KMS-11 (cell line): ENCODE measurements at regions not wholly inside any gene's neighbourhood (a gene's known extent, or its start where the extent isn't known, plus 50 kb on each side); places are given as distances from the start of the nearest gene placed in this dataset.

Source experiments
- H2AFZ ChIP-seq: fragments of 200-600 bp; sonication (generic); 2 replicates; pipeline ENCODE4 v1.6.1; 2016; ENCODE audit warnings: antibody characterized with exemption, mixed run types, low read depth
- H3K27ac ChIP-seq: fragments of 200-600 bp; sonication (generic); 2 replicates; pipeline ENCODE4 v1.6.1; 2016; ENCODE audit warnings: mild to moderate bottlenecking, mixed run types
- H3K27me3 ChIP-seq: fragments of 200-600 bp; sonication (generic); 2 replicates; pipeline ENCODE4 v1.6.1; 2017; ENCODE audit warnings: mild to moderate bottlenecking, low read depth, mixed run types, moderate library complexity; ENCODE audit not compliant: insufficient read depth
- H3K36me3 ChIP-seq: fragments of 200-600 bp; sonication (generic); 2 replicates; pipeline ENCODE4 v1.6.1; 2017; ENCODE audit warnings: mild to moderate bottlenecking, mixed run types; ENCODE audit not compliant: insufficient read depth
- H3K4me1 ChIP-seq: fragments of 200-600 bp; sonication (generic); 2 replicates; pipeline ENCODE4 v1.6.1; 2016; ENCODE audit warnings: mild to moderate bottlenecking, low read depth, mixed run types; ENCODE audit not compliant: poor library complexity, severe bottlenecking
- H3K4me2 ChIP-seq: fragments of 200-600 bp; sonication (generic); 2 replicates; pipeline ENCODE4 v1.7.0; 2016; ENCODE audit warnings: mild to moderate bottlenecking, mixed run types
- H3K4me3 ChIP-seq: fragments of 200-600 bp; sonication (generic); IDR thresholded peaks from 2 replicates; pipeline ENCODE4 v1.6.1; 2017; ENCODE audit warnings: low read depth, low read length, mixed read lengths; ENCODE audit not compliant: insufficient read depth
- H3K79me2 ChIP-seq: fragments of 200-600 bp; sonication (generic); 2 replicates; pipeline ENCODE4 v1.6.1; 2016; ENCODE audit warnings: low read depth, mixed run types; ENCODE audit not compliant: insufficient read depth
- H3K9ac ChIP-seq: fragments of 200-600 bp; sonication (generic); 2 replicates; pipeline ENCODE4 v1.6.1; 2016; ENCODE audit warnings: mild to moderate bottlenecking, mixed run types
- H4K20me1 ChIP-seq: fragments of 200-600 bp; sonication (generic); 2 replicates; pipeline ENCODE4 v1.6.1; 2016; ENCODE audit warnings: mild to moderate bottlenecking, mixed run types; ENCODE audit not compliant: insufficient read depth
- CTCF ChIP-seq: fragments of 200-600 bp; sonication (generic); conservative IDR thresholded peaks from 2 replicates; pipeline ENCODE4 v1.6.1; 2017; ENCODE audit warnings: low read depth, mild to moderate bottlenecking, antibody characterized with exemption, low read length, moderate library complexity, mixed read lengths

- no peak overlapping the region for H3K27ac ChIP-seq
- H4K20me1 ChIP-seq, result no peaks in the 10 kb centered on the region
- no peak overlapping the region for H2AFZ ChIP-seq
- no peak overlapping the region for H3K4me3 ChIP-seq
- H3K4me2 ChIP-seq, result no peak overlapping the region
- H3K9ac ChIP-seq, result no peak overlapping the region
- H3K4me1 ChIP-seq, result no peaks in the 10 kb centered on the region
- H3K36me3 ChIP-seq, result no peaks in the 10 kb centered on the region
- no peaks in the 10 kb centered on the region for H3K27me3 ChIP-seq
- no peaks in the 10 kb centered on the region for H3K79me2 ChIP-seq
- TF ChIP-seq CTCF, result no peak
These were observed 153.9 kb upstream of the TIAM1 start for GRCh38 chr21:31497914-31498313.

- H3K36me3 ChIP-seq, result no peaks in the 10 kb centered on the region
- H3K4me3 ChIP-seq, result no peak overlapping the region
- H2AFZ ChIP-seq, result no peak overlapping the region
- no peak overlapping the region for H3K27ac ChIP-seq
- H3K27me3 ChIP-seq, result no peaks in the 10 kb centered on the region
- H3K4me2 ChIP-seq, result no peak overlapping the region
- no peaks in the 10 kb centered on the region for H3K4me1 ChIP-seq
- H3K9ac ChIP-seq, result no peak overlapping the region
- H3K79me2 ChIP-seq, result no peaks in the 10 kb centered on the region
- H4K20me1 ChIP-seq, result no peaks in the 10 kb centered on the region
- no peak for TF ChIP-seq CTCF
These were observed 149.4 kb upstream of the TIAM1 start for GRCh38 chr21:31493350-31493880.

DNA sequence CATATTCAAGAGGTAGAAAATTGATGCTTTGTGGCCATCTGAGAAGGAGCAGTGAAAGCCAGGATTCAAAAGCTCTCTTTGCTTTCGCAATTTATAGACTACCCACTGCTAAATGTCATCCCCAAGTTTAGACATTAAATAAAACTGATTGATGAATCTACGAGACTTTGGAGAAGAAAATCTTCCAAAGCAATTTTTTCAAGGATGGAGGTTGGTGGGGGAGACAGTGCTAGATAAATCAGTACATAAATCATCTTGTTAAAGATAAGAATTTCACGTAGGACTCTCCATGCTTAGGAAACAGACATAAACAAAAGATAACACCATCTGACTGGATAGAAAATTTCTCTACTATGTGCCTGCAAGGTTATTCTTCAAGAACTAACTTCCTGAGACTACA is 147.6 kb upstream of the TIAM1 start:
- no peak for TF ChIP-seq CTCF
- Histone ChIP-seq H3K4me1 (no peaks in the 10 kb centered on the region), H3K4me3 (no peak overlapping the region), H3K27ac (no peak overlapping the region), H3K36me3 (no peaks in the 10 kb centered on the region), H2AFZ (no peak overlapping the region), H4K20me1 (no peaks in the 10 kb centered on the region), H3K4me2 (no peak overlapping the region), H3K27me3 (no peaks in the 10 kb centered on the region), H3K9ac (no peak overlapping the region), H3K79me2 (no peaks in the 10 kb centered on the region)

GRCh38 chr21:31490443-31490842 is 146.4 kb upstream of the TIAM1 start:
- H2AFZ ChIP-seq, result no peak overlapping the region
- no peaks in the 10 kb centered on the region for H3K36me3 ChIP-seq
- H3K4me3 ChIP-seq, result no peak overlapping the region
- no peak for TF ChIP-seq CTCF
- no peaks in the 10 kb centered on the region for H3K27me3 ChIP-seq
- no peaks in the 10 kb centered on the region for H4K20me1 ChIP-seq
- H3K9ac ChIP-seq, result no peak overlapping the region
- H3K27ac ChIP-seq, result no peak overlapping the region
- H3K4me1 ChIP-seq, result no peaks in the 10 kb centered on the region
- H3K79me2 ChIP-seq, result no peaks in the 10 kb centered on the region
- no peak overlapping the region for H3K4me2 ChIP-seq
